Coronary artery (tissue), 2 donors: ENCODE measurements at regions not wholly inside any gene's neighbourhood (a gene's known extent, or its start where the extent isn't known, plus 50 kb on each side); places are given as distances from the start of the nearest gene placed in this dataset.

Experiments
- DNase-seq: peaks from one replicate; pipeline ENCODE4 v3.0.0-alpha.2; 2017; ENCODE audit warnings: low spot score
- H3K27ac ChIP-seq, 2 donors: fragments of 200-600 bp; sonication (generic); one replicate each; pipeline ENCODE4 v1.5.1; 2016 to 2019
- H3K4me3 ChIP-seq: fragments of 200-600 bp; sonication (generic); 2 replicates; pipeline ENCODE4 v1.5.1; 2016; ENCODE audit warnings: mild to moderate bottlenecking, moderate library complexity
- TF ChIP-seq, protein P1 (sequence below): fragments of 200-600 bp; sonication (generic); IDR thresholded peaks from one replicate; pipeline ENCODE4 v1.5.1; 2019; ENCODE audit warnings: antibody characterized with exemption

DNA sequence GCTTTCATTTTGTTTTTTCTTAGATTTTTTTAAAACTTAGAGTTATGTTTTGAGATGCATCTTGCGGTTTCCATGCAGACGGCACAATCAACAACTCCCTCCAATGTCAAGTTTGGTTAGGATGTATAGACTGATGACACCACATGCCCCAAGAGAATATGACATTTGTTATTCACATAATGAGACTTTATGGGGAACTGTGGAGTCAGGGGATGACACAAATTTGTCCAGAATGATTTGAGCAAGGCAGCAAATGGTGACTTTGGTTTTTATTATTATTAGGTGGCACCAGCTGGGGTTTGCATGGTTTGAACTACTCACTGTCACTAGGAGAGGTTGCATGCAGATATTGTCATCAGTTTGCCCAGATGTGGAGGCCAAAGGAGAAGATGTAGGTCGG lies 461.8 kb upstream of the PRKX start:
- TF ChIP-seq, protein P1, sequence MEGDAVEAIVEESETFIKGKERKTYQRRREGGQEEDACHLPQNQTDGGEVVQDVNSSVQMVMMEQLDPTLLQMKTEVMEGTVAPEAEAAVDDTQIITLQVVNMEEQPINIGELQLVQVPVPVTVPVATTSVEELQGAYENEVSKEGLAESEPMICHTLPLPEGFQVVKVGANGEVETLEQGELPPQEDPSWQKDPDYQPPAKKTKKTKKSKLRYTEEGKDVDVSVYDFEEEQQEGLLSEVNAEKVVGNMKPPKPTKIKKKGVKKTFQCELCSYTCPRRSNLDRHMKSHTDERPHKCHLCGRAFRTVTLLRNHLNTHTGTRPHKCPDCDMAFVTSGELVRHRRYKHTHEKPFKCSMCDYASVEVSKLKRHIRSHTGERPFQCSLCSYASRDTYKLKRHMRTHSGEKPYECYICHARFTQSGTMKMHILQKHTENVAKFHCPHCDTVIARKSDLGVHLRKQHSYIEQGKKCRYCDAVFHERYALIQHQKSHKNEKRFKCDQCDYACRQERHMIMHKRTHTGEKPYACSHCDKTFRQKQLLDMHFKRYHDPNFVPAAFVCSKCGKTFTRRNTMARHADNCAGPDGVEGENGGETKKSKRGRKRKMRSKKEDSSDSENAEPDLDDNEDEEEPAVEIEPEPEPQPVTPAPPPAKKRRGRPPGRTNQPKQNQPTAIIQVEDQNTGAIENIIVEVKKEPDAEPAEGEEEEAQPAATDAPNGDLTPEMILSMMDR: no peak
- Histone ChIP-seq H3K4me3 (no peak overlapping the region), H3K27ac (no peak overlapping the region)
- DNase-seq: no peak

DNA sequence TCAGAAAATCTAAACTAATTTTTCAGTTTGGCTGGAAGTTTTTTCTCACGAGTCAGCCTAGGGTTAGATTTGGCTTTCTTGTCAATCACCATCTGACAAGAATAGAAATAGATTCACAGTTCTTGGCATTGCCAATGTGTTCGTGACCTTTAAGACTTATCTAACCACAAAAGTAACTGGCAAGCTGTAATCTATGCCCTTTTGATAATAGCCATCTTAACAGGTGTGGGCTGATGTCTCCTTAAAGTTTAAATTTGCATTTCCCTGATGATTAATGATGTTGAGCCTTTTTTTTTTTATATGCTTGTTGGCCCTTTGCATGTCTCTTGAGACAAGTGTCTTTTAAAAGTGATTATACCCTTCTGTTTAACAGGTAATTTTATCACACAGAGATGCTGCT lies 460.3 kb upstream of the PRKX start:
- TF ChIP-seq, protein P1: no peak
- Histone ChIP-seq H3K4me3 (no peak overlapping the region), H3K27ac (no peak overlapping the region)
- no peak for DNase-seq

DNA sequence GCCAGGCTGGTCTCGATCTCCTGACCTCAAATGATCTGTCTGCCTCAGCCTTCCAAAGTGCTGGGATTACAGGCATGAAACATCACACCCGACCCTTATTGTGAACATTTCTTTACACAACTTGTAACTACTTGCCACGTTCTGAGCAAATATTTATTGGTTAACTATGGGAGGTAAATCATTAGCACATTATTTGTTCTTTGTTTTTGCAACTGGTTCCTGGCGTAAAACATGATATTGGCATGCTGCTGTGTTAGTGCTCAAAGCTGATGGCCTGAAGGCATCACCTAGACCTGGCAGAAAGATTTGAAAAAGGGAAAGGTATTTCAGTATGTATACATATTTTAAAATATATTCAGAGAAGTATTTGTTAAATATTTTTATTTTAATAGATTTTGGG lies 438.3 kb upstream of the PRKX start:
- no peak overlapping the region for H3K4me3 ChIP-seq
- DNase-seq: no peak
- H3K27ac ChIP-seq: no peak overlapping the region
- TF ChIP-seq, protein P1: no peak

DNA sequence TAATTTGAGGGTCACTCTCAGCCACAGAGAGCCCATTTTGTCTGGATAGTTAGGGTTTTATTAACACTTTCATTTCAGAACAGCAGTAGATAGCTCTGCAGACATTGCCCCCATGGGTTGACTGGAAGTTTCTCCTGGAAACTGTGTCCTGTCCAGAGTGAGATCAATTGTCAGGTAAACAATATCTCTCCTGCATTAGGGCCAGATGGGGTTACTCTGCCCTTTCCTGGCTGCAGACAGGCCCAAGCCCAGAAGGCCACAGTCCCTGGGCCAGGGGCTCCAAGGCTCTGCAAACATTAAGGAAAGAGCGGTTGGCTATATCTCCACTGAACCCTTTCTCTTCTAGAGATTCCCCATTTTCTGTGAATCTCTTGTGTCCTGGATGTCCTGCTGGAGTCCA lies 436.8 kb upstream of the PRKX start:
- no peak for DNase-seq
- TF ChIP-seq, protein P1: no peak
- no peak overlapping the region for H3K27ac ChIP-seq
- no peak overlapping the region for H3K4me3 ChIP-seq

DNA sequence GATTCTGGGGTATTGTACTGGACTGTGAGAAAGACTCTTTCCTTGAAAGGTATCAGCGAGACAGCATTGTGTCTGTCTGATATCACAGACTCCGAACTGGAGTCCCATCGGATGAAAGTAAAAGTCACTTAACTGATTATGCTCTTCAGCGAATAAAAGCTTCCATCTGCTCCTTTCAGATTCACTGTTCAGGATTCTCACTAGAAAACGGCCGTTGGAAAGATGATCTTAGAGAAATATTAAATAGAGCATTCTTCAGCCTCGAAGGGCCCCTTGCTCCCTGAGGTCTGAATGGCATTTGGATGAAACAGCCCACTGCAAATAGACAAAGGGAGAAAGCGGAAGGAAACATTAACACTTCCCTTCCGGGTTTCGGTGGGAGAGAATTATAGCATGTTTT lies 416.2 kb upstream of the PRKX start:
- DNase-seq: no peak
- TF ChIP-seq, protein P1: no peak
- Histone ChIP-seq H3K27ac (no peak overlapping the region), H3K4me3 (no peak overlapping the region)

DNA sequence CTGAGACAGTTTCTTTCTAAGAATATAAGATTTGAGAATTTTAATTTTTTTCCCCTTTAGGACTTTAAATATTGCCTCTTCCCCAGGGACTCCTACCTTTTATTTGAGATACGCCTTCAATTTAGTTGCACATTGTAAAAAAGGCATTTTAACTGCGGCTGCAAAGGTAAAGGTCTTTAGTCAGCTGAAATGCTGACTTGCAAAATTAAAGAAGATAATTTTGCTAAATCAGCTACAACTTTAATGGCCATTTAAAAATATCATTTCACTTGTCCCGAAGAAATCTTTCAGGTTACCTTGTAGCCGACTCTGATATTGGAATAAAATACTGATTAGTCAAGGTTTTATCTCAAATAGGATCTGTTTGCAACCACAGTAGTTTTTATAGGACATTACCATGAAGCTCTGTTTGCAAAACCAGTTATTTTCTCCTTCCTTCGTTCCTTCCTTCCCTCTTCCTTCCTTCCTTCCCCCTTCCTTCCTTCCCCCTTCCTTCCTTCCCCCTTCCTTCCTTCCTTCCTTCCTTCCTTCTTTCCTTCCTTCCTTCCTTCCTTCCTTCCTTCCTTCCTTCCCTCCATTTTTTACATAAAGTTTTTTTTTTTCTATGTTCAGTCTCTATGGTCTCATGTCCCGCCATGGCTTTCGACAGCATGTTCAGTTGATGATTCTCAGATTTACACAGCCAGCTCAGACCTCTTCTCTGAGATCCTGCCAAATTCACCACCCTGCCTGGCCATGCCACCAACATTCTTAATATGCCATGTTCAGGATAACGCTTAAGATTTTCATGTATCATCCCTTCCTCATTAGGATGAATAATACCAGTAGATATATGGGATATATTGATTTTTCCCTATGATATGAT lies 405.4 kb upstream of the PRKX start:
- Histone ChIP-seq H3K27ac (no peak overlapping the region), H3K4me3 (no peak overlapping the region)
- TF ChIP-seq, protein P1: no peak
- no peak for DNase-seq

DNA sequence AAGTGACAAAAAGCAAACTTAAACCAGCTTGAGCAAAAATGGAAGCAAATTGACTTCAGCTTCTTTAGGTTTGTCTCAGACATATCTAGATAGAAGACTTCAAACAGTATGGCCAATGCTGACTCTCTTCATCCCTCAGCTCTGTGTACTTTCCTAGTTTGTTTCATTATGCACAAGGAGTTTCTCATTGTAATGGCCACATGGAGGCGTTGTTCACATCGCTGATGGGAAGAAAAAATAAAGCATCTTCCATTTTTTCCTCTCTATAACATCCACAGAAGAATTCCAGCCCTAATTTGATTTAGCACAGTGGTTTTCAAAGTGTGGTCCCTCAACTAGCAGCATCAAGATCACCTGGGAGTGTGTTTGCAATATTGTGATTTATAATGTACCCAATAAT lies 397.5 kb upstream of the PRKX start:
- Histone ChIP-seq H3K4me3 (no peak overlapping the region), H3K27ac (no peak overlapping the region)
- no peak for DNase-seq
- TF ChIP-seq, protein P1: no peak
